HG02588 (cell line): ENCODE measurements at regions not wholly inside any gene's neighbourhood (a gene's known extent, or its start where the extent isn't known, plus 50 kb on each side); places are given as distances from the start of the nearest gene placed in this dataset.
"Not testable (repeated sequence)": the region's sequence is repeated elsewhere in the genome, so short reads cannot be mapped to it uniquely, and the experiment has no call there.

ENCODE experiments used
- ATAC-seq: cut with Tn5 transposase; IDR thresholded peaks from one replicate; pipeline ENCODE4 v1.9.1; 2021; ENCODE audit warnings: mild to moderate bottlenecking, moderate library complexity; ENCODE audit not compliant: unreplicated experiment

GRCh38 chr5:89199306-89199705 lies 316.3 kb upstream of the MEF2C start:
- ATAC-seq = no peak

GRCh38 chr5:89191374-89191773 lies 308.4 kb upstream of the MEF2C start:
- no peak for ATAC-seq

- no peak for ATAC-seq
Measured at GRCh38 chr5:89190515-89191265, 307.7 kb upstream of the MEF2C start.

GRCh38 chr5:89187883-89188465 lies 305.0 kb upstream of the MEF2C start:
- no peak for ATAC-seq

- ATAC-seq = no peak
Measured at GRCh38 chr5:89187268-89187667, 304.3 kb upstream of the MEF2C start.

GRCh38 chr5:89181546-89181945 lies 298.6 kb upstream of the MEF2C start:
- ATAC-seq = no peak

- no peak for ATAC-seq
Measured at GRCh38 chr5:89179731-89180130, 296.7 kb upstream of the MEF2C start.

GRCh38 chr5:89178541-89178940 lies 295.6 kb upstream of the MEF2C start:
- ATAC-seq = no peak

- no peak for ATAC-seq
Measured at GRCh38 chr5:89173528-89173927, 290.5 kb upstream of the MEF2C start.

GRCh38 chr5:89168766-89169165 lies 285.8 kb upstream of the MEF2C start:
- ATAC-seq = peak; percentile 91

GRCh38 chr5:89164703-89165102 lies 281.7 kb upstream of the MEF2C start:
- not testable (repeated sequence) for ATAC-seq

- no peak for ATAC-seq
Measured at GRCh38 chr5:89156226-89156625, 273.2 kb upstream of the MEF2C start.

GRCh38 chr5:89147031-89147430 lies 264.0 kb upstream of the MEF2C start:
- ATAC-seq = no peak

- ATAC-seq = no peak
Measured at GRCh38 chr5:89137148-89137547, 254.2 kb upstream of the MEF2C start.

GRCh38 chr5:89133975-89134374 lies 251.0 kb upstream of the MEF2C start:
- ATAC-seq = no peak

- ATAC-seq = no peak
Measured at GRCh38 chr5:89133129-89133528, 250.1 kb upstream of the MEF2C start.

GRCh38 chr5:89130851-89131250 lies 247.9 kb upstream of the MEF2C start:
- no peak for ATAC-seq

GRCh38 chr5:89129941-89130340 lies 247.0 kb upstream of the MEF2C start:
- no peak for ATAC-seq

- no peak for ATAC-seq
Measured at GRCh38 chr5:89128906-89129625, 246.1 kb upstream of the MEF2C start.

GRCh38 chr5:89128092-89128491 lies 245.1 kb upstream of the MEF2C start:
- no peak for ATAC-seq

GRCh38 chr5:89127191-89127590 lies 244.2 kb upstream of the MEF2C start:
- no peak for ATAC-seq

GRCh38 chr5:89125372-89125771 lies 242.4 kb upstream of the MEF2C start:
- no peak for ATAC-seq
